ENCODE measurements at regions not wholly inside any gene's neighbourhood (a gene's known extent, or its start where the extent isn't known, plus 50 kb on each side); places are given as distances from the start of the nearest gene placed in this dataset.
"Not testable (repeated sequence)": the region's sequence is repeated elsewhere in the genome, so short reads cannot be mapped to it uniquely, and the experiment has no call there.

DNA sequence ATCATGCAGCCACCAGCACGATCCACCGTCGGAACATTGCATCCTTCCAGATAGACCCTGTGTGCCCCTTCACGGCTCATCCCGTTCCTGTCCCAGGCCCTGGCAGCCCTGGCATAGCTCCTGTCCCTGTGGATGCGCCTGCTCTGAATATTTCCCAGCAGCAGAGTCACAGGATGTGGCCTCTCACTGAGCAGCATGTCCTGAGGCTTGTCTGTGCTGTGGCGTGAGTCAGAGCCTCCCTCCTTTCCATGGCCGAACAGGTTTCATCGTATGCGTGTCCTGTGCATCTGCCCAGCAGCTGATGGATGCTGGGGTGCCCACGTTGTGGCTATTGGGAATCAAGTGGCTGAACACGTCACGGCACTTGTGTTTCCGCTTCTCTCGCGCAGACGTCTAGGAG lies 4471.5 kb upstream of the TPTE start:
- TF ChIP-seq, protein P1, sequence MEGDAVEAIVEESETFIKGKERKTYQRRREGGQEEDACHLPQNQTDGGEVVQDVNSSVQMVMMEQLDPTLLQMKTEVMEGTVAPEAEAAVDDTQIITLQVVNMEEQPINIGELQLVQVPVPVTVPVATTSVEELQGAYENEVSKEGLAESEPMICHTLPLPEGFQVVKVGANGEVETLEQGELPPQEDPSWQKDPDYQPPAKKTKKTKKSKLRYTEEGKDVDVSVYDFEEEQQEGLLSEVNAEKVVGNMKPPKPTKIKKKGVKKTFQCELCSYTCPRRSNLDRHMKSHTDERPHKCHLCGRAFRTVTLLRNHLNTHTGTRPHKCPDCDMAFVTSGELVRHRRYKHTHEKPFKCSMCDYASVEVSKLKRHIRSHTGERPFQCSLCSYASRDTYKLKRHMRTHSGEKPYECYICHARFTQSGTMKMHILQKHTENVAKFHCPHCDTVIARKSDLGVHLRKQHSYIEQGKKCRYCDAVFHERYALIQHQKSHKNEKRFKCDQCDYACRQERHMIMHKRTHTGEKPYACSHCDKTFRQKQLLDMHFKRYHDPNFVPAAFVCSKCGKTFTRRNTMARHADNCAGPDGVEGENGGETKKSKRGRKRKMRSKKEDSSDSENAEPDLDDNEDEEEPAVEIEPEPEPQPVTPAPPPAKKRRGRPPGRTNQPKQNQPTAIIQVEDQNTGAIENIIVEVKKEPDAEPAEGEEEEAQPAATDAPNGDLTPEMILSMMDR (IDR thresholded peaks at IDR 0.05): not testable (repeated sequence)
- TF ChIP-seq POLR2AphosphoS5 (IDR thresholded peaks at IDR 0.05; ENCODE audit: low read depth, low read length); ZBTB33 (IDR thresholded peaks at IDR 0.05; ENCODE audit: borderline replicate concordance, low read depth); RXRA (IDR thresholded peaks at IDR 0.05; ENCODE audit: borderline replicate concordance, low read depth); SIN3A (IDR thresholded peaks at IDR 0.05; ENCODE audit: borderline replicate concordance, low read depth, low read length); CHD2 (IDR thresholded peaks at IDR 0.05; ENCODE audit: low read length, partially characterized antibody): not testable (repeated sequence)
- TF ChIP-seq, protein P2, sequence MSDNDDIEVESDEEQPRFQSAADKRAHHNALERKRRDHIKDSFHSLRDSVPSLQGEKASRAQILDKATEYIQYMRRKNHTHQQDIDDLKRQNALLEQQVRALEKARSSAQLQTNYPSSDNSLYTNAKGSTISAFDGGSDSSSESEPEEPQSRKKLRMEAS (IDR thresholded peaks at IDR 0.05; ENCODE audit: low read depth): not testable (repeated sequence)
- TF ChIP-seq, protein P3, sequence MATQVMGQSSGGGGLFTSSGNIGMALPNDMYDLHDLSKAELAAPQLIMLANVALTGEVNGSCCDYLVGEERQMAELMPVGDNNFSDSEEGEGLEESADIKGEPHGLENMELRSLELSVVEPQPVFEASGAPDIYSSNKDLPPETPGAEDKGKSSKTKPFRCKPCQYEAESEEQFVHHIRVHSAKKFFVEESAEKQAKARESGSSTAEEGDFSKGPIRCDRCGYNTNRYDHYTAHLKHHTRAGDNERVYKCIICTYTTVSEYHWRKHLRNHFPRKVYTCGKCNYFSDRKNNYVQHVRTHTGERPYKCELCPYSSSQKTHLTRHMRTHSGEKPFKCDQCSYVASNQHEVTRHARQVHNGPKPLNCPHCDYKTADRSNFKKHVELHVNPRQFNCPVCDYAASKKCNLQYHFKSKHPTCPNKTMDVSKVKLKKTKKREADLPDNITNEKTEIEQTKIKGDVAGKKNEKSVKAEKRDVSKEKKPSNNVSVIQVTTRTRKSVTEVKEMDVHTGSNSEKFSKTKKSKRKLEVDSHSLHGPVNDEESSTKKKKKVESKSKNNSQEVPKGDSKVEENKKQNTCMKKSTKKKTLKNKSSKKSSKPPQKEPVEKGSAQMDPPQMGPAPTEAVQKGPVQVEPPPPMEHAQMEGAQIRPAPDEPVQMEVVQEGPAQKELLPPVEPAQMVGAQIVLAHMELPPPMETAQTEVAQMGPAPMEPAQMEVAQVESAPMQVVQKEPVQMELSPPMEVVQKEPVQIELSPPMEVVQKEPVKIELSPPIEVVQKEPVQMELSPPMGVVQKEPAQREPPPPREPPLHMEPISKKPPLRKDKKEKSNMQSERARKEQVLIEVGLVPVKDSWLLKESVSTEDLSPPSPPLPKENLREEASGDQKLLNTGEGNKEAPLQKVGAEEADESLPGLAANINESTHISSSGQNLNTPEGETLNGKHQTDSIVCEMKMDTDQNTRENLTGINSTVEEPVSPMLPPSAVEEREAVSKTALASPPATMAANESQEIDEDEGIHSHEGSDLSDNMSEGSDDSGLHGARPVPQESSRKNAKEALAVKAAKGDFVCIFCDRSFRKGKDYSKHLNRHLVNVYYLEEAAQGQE (IDR thresholded peaks at IDR 0.05; ENCODE audit: low read depth, low read length): not testable (repeated sequence)
